ENCODE measurements at regions not wholly inside any gene's neighbourhood (a gene's known extent, or its start where the extent isn't known, plus 50 kb on each side); places are given as distances from the start of the nearest gene placed in this dataset.

DNA sequence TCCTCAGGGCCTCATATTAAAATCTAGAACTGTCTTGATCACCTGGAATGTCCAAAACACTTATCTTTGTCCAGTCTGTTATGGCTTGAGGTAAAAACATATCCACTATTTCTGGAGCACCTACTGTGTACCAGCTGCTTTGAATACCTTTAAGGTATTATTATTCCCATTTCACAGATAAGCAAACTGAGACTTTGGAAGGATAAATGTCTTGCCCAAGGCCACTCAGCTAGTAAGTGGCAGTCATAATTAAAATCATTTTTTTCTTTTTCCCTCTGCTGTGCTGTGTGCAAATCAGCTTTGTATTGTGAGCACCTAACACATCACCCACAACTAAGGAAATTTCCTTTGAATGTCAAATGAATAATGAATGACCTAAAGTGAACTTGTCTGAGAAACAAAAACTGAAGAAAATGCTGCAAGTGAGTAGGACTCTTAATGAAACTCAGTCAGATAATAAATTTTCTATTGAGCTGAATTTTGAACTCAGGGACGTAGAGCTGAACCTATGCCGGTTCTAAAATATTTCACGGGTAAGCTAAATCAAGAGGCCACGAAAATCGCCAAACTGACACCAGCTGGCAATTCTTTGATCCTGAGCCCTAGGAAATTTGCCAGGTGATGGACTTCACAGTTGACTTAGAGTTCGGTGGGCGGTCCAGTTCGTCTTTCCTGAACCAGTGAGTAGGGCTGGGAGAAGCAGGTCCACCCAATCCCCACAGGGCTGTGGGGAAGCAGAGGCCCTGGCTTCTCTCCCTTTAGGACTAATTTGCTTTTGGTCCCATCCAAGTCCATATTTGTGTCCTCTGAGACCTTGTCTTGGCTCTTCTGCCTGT lies 159.7 kb upstream of the PWP1 start:
- no peak for ATAC-seq
- TF ChIP-seq BACH2 (CRISPR knock-in tag; IDR thresholded peaks at IDR 0.05; ENCODE audit: borderline replicate concordance) (no peak), ZC3H10 (CRISPR knock-in tag; IDR thresholded peaks at IDR 0.05) (no peak), PPARA (CRISPR knock-in tag; IDR thresholded peaks at IDR 0.05; ENCODE audit: borderline replicate concordance) (no peak), ZNF8 (CRISPR knock-in tag; IDR thresholded peaks at IDR 0.05) (no peak), SNAI2 (CRISPR knock-in tag; IDR thresholded peaks at IDR 0.05) (no peak), ZNF70 (CRISPR knock-in tag; IDR thresholded peaks at IDR 0.05) (no peak), GLIS3 (CRISPR knock-in tag; IDR thresholded peaks at IDR 0.05) (no peak), CSDC2 (CRISPR knock-in tag; IDR thresholded peaks at IDR 0.05) (no peak), ISL1 (CRISPR knock-in tag; IDR thresholded peaks at IDR 0.05) (no peak), TCF4 (CRISPR knock-in tag; IDR thresholded peaks at IDR 0.05; ENCODE audit: borderline replicate concordance) (no peak), RARB (CRISPR knock-in tag; IDR thresholded peaks at IDR 0.05) (no peak), ZFP30 (CRISPR knock-in tag; IDR thresholded peaks at IDR 0.05) (no peak), ARNTL (CRISPR knock-in tag; IDR thresholded peaks at IDR 0.05; ENCODE audit: borderline replicate concordance, low read depth) (no peak), ZFP3 (CRISPR knock-in tag; IDR thresholded peaks at IDR 0.05) (no peak), ZNF565 (CRISPR knock-in tag; conservative IDR thresholded peaks at IDR 0.05; ENCODE audit: low read depth) (no peak), POU6F1 (CRISPR knock-in tag; IDR thresholded peaks at IDR 0.05; ENCODE audit: borderline replicate concordance, low read depth) (no peak)
- TF ChIP-seq, protein P1, sequence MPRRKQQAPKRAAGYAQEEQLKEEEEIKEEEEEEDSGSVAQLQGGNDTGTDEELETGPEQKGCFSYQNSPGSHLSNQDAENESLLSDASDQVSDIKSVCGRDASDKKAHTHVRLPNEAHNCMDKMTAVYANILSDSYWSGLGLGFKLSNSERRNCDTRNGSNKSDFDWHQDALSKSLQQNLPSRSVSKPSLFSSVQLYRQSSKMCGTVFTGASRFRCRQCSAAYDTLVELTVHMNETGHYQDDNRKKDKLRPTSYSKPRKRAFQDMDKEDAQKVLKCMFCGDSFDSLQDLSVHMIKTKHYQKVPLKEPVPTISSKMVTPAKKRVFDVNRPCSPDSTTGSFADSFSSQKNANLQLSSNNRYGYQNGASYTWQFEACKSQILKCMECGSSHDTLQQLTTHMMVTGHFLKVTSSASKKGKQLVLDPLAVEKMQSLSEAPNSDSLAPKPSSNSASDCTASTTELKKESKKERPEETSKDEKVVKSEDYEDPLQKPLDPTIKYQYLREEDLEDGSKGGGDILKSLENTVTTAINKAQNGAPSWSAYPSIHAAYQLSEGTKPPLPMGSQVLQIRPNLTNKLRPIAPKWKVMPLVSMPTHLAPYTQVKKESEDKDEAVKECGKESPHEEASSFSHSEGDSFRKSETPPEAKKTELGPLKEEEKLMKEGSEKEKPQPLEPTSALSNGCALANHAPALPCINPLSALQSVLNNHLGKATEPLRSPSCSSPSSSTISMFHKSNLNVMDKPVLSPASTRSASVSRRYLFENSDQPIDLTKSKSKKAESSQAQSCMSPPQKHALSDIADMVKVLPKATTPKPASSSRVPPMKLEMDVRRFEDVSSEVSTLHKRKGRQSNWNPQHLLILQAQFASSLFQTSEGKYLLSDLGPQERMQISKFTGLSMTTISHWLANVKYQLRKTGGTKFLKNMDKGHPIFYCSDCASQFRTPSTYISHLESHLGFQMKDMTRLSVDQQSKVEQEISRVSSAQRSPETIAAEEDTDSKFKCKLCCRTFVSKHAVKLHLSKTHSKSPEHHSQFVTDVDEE (CRISPR knock-in tag; IDR thresholded peaks at IDR 0.05), result no peak
- TF ChIP-seq, protein P2, sequence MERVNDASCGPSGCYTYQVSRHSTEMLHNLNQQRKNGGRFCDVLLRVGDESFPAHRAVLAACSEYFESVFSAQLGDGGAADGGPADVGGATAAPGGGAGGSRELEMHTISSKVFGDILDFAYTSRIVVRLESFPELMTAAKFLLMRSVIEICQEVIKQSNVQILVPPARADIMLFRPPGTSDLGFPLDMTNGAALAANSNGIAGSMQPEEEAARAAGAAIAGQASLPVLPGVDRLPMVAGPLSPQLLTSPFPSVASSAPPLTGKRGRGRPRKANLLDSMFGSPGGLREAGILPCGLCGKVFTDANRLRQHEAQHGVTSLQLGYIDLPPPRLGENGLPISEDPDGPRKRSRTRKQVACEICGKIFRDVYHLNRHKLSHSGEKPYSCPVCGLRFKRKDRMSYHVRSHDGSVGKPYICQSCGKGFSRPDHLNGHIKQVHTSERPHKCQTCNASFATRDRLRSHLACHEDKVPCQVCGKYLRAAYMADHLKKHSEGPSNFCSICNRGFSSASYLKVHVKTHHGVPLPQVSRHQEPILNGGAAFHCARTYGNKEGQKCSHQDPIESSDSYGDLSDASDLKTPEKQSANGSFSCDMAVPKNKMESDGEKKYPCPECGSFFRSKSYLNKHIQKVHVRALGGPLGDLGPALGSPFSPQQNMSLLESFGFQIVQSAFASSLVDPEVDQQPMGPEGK (CRISPR knock-in tag; IDR thresholded peaks at IDR 0.05; ENCODE audit: borderline replicate concordance), result no peak

DNA sequence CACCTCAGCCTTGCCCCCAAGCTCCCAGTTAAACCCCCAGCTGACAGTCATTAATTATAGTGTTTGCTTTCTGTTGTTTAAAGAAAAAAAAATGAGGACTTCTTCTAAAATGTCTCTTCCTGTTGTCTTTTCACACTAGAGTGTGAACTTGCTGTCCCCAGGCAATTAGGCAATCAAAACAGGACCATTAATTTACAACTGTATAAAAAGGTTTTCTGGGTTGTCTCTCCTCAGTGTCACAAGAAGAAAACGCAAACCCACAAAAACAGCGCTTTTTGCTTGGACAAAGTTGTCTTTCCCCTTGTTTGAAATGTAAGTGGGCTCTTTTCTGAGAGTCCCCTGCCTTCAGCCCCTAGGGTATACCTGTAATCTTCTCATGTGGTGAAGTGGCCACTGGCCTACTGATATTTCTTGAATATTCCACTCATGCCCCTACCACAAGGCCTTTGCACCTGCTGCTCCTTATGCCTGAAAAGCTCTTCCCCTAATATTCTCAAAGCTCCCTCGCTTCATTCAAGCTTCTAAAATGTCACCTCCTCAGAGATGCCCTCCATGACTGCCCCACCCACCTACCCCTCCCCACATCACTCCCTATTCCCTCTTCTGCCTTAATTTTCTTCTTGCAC lies 158.9 kb upstream of the PWP1 start:
- TF ChIP-seq BACH2 (CRISPR knock-in tag; IDR thresholded peaks at IDR 0.05; ENCODE audit: borderline replicate concordance) (no peak), TOX (CRISPR knock-in tag; IDR thresholded peaks at IDR 0.05; ENCODE audit: borderline replicate concordance) (no peak), CSDC2 (CRISPR knock-in tag; IDR thresholded peaks at IDR 0.05) (no peak), ZNF8 (CRISPR knock-in tag; IDR thresholded peaks at IDR 0.05) (no peak), ISL1 (CRISPR knock-in tag; IDR thresholded peaks at IDR 0.05) (no peak), GLIS3 (CRISPR knock-in tag; IDR thresholded peaks at IDR 0.05) (no peak)
- TF ChIP-seq, protein P1 (CRISPR knock-in tag; IDR thresholded peaks at IDR 0.05), result no peak
- no peak for ATAC-seq
